Ovary (tissue), 3 donors: ENCODE measurements at regions not wholly inside any gene's neighbourhood (a gene's known extent, or its start where the extent isn't known, plus 50 kb on each side); places are given as distances from the start of the nearest gene placed in this dataset.
"Not testable (repeated sequence)": the region's sequence is repeated elsewhere in the genome, so short reads cannot be mapped to it uniquely, and the experiment has no call there.

ENCODE experiments used
- EP300 ChIP-seq: sonication (generic); formaldehyde crosslinking; IDR thresholded peaks from one replicate; pipeline ENCODE4 v1.6.1; 2017; ENCODE audit warnings: antibody characterized with exemption
- POLR2A ChIP-seq: fragments of 450-650 bp; IDR thresholded peaks from one replicate; pipeline ENCODE4 v1.6.1; 2017; ENCODE audit warnings: antibody characterized with exemption, mild to moderate bottlenecking, moderate library complexity
- TF ChIP-seq, protein P1 (sequence below), 3 donors: fragments of 450-650 bp in 2 of 3; fragments of 200-600 bp in 1 of 3; IDR thresholded peaks; one replicate each; pipeline versions ENCODE4 v1.5.1 to v1.8.0; 2016 to 2022; ENCODE audit warnings: antibody characterized with exemption in 3 of 3, mild to moderate bottlenecking in 1 of 3
- donor health status: DM: no; HTN: no; CAD: no.

DNA sequence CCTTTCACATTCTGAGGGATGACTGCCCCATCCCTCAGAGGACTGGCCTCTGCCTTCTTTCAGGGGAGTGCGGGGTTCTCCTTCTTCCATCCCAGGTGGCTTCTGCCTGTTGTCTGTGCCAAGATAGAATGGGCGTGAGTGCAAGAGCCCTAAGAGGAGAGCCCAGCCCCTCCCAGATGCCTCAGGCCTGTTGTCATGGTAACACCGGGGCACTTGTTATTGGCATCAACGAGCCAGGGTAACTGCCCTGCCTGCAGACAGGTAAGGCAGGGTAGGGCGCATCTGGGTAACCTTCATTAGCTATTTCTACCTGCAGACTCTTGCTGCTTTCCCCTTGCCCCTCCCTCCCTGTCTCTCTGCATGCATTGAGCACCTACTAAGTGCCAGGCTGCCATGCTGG, 3069.2 kb downstream of the RPIA start:
- TF ChIP-seq, protein P1, sequence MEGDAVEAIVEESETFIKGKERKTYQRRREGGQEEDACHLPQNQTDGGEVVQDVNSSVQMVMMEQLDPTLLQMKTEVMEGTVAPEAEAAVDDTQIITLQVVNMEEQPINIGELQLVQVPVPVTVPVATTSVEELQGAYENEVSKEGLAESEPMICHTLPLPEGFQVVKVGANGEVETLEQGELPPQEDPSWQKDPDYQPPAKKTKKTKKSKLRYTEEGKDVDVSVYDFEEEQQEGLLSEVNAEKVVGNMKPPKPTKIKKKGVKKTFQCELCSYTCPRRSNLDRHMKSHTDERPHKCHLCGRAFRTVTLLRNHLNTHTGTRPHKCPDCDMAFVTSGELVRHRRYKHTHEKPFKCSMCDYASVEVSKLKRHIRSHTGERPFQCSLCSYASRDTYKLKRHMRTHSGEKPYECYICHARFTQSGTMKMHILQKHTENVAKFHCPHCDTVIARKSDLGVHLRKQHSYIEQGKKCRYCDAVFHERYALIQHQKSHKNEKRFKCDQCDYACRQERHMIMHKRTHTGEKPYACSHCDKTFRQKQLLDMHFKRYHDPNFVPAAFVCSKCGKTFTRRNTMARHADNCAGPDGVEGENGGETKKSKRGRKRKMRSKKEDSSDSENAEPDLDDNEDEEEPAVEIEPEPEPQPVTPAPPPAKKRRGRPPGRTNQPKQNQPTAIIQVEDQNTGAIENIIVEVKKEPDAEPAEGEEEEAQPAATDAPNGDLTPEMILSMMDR (IDR thresholded peaks at IDR 0.05), result not testable (repeated sequence)
- not testable (repeated sequence) for TF ChIP-seq POLR2A, EP300
